Naive thymus-derived CD4-positive, alpha-beta T cell (primary cell): ENCODE measurements at regions not wholly inside any gene's neighbourhood (a gene's known extent, or its start where the extent isn't known, plus 50 kb on each side); places are given as distances from the start of the nearest gene placed in this dataset.
A peak's percentile ranks its signal among the peaks of the same experiment; 100 is the strongest.

Source experiments
- ATAC-seq: fragments of 150-1000 bp; cut with Tn5 transposase; 2 replicates; pipeline ENCODE4 v1.10.0; 2021; ENCODE audit warnings: mild to moderate bottlenecking, moderate library complexity
- CTCF ChIA-PET: fragments of 350-600 bp; sonication (Branson Sonifier 250); formaldehyde crosslinking; loops from one replicate; lab custom pipeline; 2021; ENCODE audit warnings: antibody characterized with exemption; lab: Charles Lee
- POLR2A ChIA-PET: fragments of 350-600 bp; sonication (Branson Sonifier 250); formaldehyde crosslinking; loops from one replicate; lab custom pipeline; 2021; ENCODE audit warnings: antibody characterized with exemption, inconsistent platforms; lab: Charles Lee
- DNase-seq, 9 donors: peaks; one replicate each; pipeline versions ENCODE4 v3.0.0 to v3.0.0-alpha.2; 2020 to 2022; ENCODE audit warnings: mixed read lengths in 1 of 9
- H3K27ac ChIP-seq: one replicate; pipeline ENCODE4 v1.7.0; 2013; ENCODE audit warnings: mild to moderate bottlenecking, low read depth, low read length, moderate library complexity
- H3K27me3 ChIP-seq, 2 donors: one replicate each; pipeline ENCODE4 v1.7.0; 2013; ENCODE audit warnings: low read length in 2 of 2, mild to moderate bottlenecking in 2 of 2, moderate library complexity in 2 of 2; ENCODE audit not compliant: control insufficient read depth in 2 of 2, insufficient read depth in 2 of 2
- H3K36me3 ChIP-seq, 3 experiments: 1 replicate in 2 of 3; 2 replicates in 1 of 3; pipeline ENCODE4 v1.7.0; 2013; ENCODE audit warnings: low read length in 3 of 3, mild to moderate bottlenecking in 3 of 3, moderate library complexity in 1 of 3; ENCODE audit not compliant: insufficient read depth in 3 of 3, control insufficient read depth in 2 of 3
- H3K4me1 ChIP-seq, 2 donors: one replicate each; pipeline ENCODE4 v1.7.0; 2013; ENCODE audit warnings: low read length in 2 of 2, mild to moderate bottlenecking in 2 of 2, moderate library complexity in 1 of 2; ENCODE audit not compliant: control insufficient read depth in 2 of 2, insufficient read depth in 2 of 2
- H3K4me3 ChIP-seq: 2 replicates; pipeline ENCODE4 v1.7.0; 2013; ENCODE audit warnings: mild to moderate bottlenecking, low read length
- H3K9me3 ChIP-seq, 3 experiments: 1 replicate in 2 of 3; 2 replicates in 1 of 3; pipeline ENCODE4 v1.7.0; 2013; ENCODE audit warnings: low read length in 3 of 3; ENCODE audit not compliant: control insufficient read depth in 2 of 3
- H3K27ac Mint-ChIP-seq, 9 donors: one replicate each; pipeline ENCODE4 v1.8.0; 2020 to 2022; ENCODE audit warnings: mixed read lengths in 9 of 9, mild to moderate bottlenecking in 8 of 9, moderate library complexity in 5 of 9, inconsistent platforms in 2 of 9
- H3K27me3 Mint-ChIP-seq, 5 donors: one replicate each; pipeline ENCODE4 v1.8.0; 2021 to 2022; ENCODE audit warnings: mixed read lengths in 5 of 5, mild to moderate bottlenecking in 1 of 5
- H3K36me3 Mint-ChIP-seq, 5 donors: one replicate each; pipeline ENCODE4 v1.8.0; 2020 to 2022; ENCODE audit warnings: mixed read lengths in 5 of 5, mild to moderate bottlenecking in 3 of 5, inconsistent platforms in 1 of 5
- H3K4me1 Mint-ChIP-seq, 7 donors: one replicate each; pipeline ENCODE4 v1.8.0; 2020 to 2022; ENCODE audit warnings: mixed read lengths in 7 of 7, mild to moderate bottlenecking in 3 of 7, inconsistent platforms in 1 of 7
- H3K4me3 Mint-ChIP-seq, 10 donors: one replicate each; pipeline ENCODE4 v1.8.0; 2020 to 2022; ENCODE audit warnings: mild to moderate bottlenecking in 10 of 10, mixed read lengths in 10 of 10, moderate library complexity in 6 of 10, inconsistent platforms in 2 of 10
- H3K9me3 Mint-ChIP-seq, 11 donors: one replicate each; pipeline ENCODE4 v1.8.0; 2020 to 2022; ENCODE audit warnings: mixed read lengths in 11 of 11, mild to moderate bottlenecking in 4 of 11, inconsistent platforms in 1 of 11, moderate library complexity in 1 of 11
- intact Hi-C, 2 donors: fragments of 100-400 bp; cut with micrococcal nuclease; formaldehyde crosslinking; loops; one replicate each; pipeline ENCODE4 v1.15.1; 2023

DNA sequence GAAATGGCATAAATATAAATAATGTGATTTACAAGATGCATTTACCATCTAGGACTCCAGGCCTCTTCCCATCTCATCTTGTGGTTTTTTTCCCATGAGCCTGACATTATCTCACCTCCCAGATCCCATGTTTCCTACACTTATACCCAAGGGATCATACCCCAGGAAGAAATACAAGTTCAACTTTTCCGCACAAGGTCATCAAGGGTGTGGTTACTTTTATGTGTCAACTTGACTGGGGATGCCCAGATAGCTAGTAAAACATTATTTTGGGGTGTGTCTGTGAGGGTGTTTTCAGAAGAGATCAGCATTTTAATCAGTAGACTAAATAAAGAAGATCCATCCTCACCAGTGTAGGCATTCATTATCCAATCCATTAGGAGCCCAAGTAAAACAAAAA is 176.3 kb upstream of the TNFAIP3 start:
- Mint-ChIP-seq H3K9me3 (peaks cover 0 to 8% (median 0%) of the 10 kb centered on the region in 11 donors), H3K27me3 (peaks cover 0 to 13% (median 6%) of the 10 kb centered on the region in 5 donors), H3K4me1 (peaks cover 0 to 21% (median 0%) of the 10 kb centered on the region in 7 donors), H3K27ac (no peak overlapping the region), H3K4me3 (no peak overlapping the region), H3K36me3 (peaks cover 0 to 10% (median 0%) of the 10 kb centered on the region in 5 donors)
- Histone ChIP-seq H3K4me1 (no peaks in the 10 kb centered on the region), H3K9me3 (no peaks in the 10 kb centered on the region), H3K27me3 (no peaks in the 10 kb centered on the region), H3K27ac (no peak overlapping the region), H3K4me3 (no peak overlapping the region), H3K36me3 (no peaks in the 10 kb centered on the region)
- intact Hi-C loops: no loop called here
- ATAC-seq (no peak), DNase-seq (no peak)
- ChIA-PET CTCF (interaction anchor here (0.6 kb wide), 1 partner anchor 1422 kb away, joined by 3 read pairs; no protein-coding TSS in a partner anchor), POLR2A (no interaction called here)

DNA sequence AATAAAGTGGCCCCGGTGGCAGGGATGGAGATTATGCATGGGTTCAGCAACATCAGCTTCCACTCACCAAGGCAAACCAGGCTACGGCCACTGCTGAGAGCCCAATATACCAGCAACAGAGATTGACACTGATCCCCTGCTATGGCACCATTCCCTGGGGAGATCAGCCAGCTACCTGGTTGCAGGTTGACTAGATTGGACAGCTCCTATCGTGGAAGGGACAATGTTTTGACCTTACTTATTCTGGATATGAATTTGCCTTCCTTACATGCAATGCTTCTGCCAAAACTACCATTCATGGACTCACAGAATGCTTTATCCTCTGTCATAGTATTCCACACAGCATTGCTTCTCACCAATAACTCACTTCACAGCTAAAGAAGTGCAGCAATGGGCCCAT is 174.8 kb upstream of the TNFAIP3 start:
- H3K27me3 Mint-ChIP-seq: peaks cover 0 to 14% (median 6%) of the 10 kb centered on the region in 5 donors
- no peak for DNase-seq
- CTCF ChIA-PET: interaction anchor here (0.6 kb wide), 1 partner anchor 24 kb away, joined by 3 read pairs; no protein-coding TSS in a partner anchor
- POLR2A ChIA-PET: no interaction called here
- intact Hi-C loops: no loop called here
- H3K36me3 Mint-ChIP-seq: peaks cover 0 to 9% (median 0%) of the 10 kb centered on the region in 5 donors
- peaks cover 0 to 33% (median 0%) of the 10 kb centered on the region in 7 donors for H3K4me1 Mint-ChIP-seq
- no peaks in the 10 kb centered on the region for H3K4me1 ChIP-seq
- ATAC-seq: no peak
- H3K36me3 ChIP-seq: no peaks in the 10 kb centered on the region
- peaks cover 0 to 8% (median 0%) of the 10 kb centered on the region in 11 donors for H3K9me3 Mint-ChIP-seq
- H3K27ac ChIP-seq: no peak overlapping the region
- no peaks in the 10 kb centered on the region for H3K9me3 ChIP-seq
- no peak overlapping the region for H3K4me3 Mint-ChIP-seq
- peak overlapping the region in 1 of 9 donors; percentile 25 for H3K27ac Mint-ChIP-seq
- no peak overlapping the region for H3K4me3 ChIP-seq
- no peaks in the 10 kb centered on the region for H3K27me3 ChIP-seq

DNA sequence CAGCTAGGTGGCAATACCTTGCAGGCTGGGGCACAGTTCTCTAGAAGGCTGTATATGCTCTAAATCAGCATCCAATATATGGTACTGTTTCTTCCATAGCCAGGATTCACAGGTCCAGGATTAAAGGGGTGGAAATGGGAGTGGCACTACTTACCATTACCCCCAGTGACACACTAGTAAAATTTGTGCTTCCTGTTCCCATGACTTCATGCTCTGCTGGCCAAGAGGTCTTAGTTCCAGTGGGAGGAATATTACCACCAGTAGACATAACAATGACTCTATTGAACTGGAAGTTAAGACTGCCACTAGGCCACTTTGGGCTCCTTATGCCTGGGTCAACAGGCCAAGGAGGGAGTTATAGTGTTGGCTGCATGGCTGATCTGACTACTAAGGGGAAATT is 174.3 kb upstream of the TNFAIP3 start:
- DNase-seq: no peak
- peaks cover 0 to 14% (median 6%) of the 10 kb centered on the region in 5 donors for H3K27me3 Mint-ChIP-seq
- H3K27me3 ChIP-seq: no peaks in the 10 kb centered on the region
- H3K36me3 Mint-ChIP-seq: peaks cover 0 to 9% (median 0%) of the 10 kb centered on the region in 5 donors
- H3K4me3 ChIP-seq: no peak overlapping the region
- peaks cover 0 to 8% (median 0%) of the 10 kb centered on the region in 11 donors for H3K9me3 Mint-ChIP-seq
- H3K4me1 Mint-ChIP-seq: peaks cover 0 to 35% (median 0%) of the 10 kb centered on the region in 7 donors
- intact Hi-C loops: no loop called here
- POLR2A ChIA-PET: no interaction called here
- no peak overlapping the region for H3K4me3 Mint-ChIP-seq
- H3K4me1 ChIP-seq: no peaks in the 10 kb centered on the region
- H3K27ac Mint-ChIP-seq: no peak overlapping the region
- CTCF ChIA-PET: no interaction called here
- no peaks in the 10 kb centered on the region for H3K36me3 ChIP-seq
- H3K9me3 ChIP-seq: no peaks in the 10 kb centered on the region
- H3K27ac ChIP-seq: no peak overlapping the region
- no peak for ATAC-seq

DNA sequence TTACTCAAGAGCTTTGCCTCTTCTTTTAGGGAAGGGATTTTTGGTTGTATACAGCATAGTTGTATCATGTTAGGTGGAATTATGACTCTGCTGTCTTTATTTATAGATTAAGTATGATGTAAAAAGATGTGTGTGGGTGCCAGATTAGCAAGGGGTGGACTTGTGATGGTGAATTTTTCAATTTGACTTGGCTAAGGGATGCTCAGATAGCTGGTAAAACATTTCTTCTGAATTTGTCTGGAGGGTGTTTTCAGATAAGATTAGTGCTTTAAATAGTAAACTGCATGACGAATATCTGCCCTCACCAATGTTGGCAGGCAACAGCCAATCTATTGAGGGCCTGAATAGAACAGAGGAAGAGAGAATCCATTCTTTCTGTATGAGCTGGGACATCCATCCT is 173.3 kb upstream of the TNFAIP3 start:
- POLR2A ChIA-PET: interaction anchor here (0.6 kb wide), 1 partner anchor 43 kb away, joined by 3 read pairs; no protein-coding TSS in a partner anchor
- Histone ChIP-seq H3K9me3 (no peaks in the 10 kb centered on the region), H3K27me3 (no peaks in the 10 kb centered on the region), H3K4me1 (peaks cover 3 to 5% of the 10 kb centered on the region in 2 donors), H3K4me3 (no peak overlapping the region), H3K27ac (no peak overlapping the region), H3K36me3 (no peaks in the 10 kb centered on the region)
- DNase-seq (no peak), ATAC-seq (no peak)
- H3K27ac Mint-ChIP-seq: no peak overlapping the region
- H3K27me3 Mint-ChIP-seq: peaks cover 0 to 14% (median 6%) of the 10 kb centered on the region in 5 donors
- intact Hi-C loops: no loop called here
- peaks cover 0 to 8% (median 0%) of the 10 kb centered on the region in 11 donors for H3K9me3 Mint-ChIP-seq
- H3K4me1 Mint-ChIP-seq: peaks cover 4 to 32% (median 6%) of the 10 kb centered on the region in 7 donors
- peaks cover 0 to 10% (median 0%) of the 10 kb centered on the region in 5 donors for H3K36me3 Mint-ChIP-seq
- no peak overlapping the region for H3K4me3 Mint-ChIP-seq
- CTCF ChIA-PET: interaction anchor here (0.5 kb wide), 1 partner anchor 308 kb away, joined by 3 read pairs; no protein-coding TSS in a partner anchor

DNA sequence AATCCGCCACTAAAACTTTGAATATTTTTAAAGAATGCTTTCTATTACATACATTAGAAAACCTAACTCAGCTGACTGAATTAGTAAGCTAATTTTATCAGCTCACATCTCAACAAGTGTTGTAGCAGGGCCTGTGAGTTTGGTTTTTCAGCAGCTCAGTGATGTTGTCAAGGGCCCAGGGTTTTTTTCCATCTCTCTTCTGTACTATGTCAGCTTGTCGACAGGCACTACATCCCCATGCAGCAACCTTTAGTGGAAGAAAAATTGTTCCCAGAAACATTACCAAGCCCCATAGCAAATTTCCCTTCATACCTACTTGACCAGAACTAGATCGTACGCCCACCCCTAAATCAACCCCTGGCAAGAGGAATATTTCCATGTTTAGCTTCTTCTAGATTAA is 170.3 kb upstream of the TNFAIP3 start:
- Histone ChIP-seq H3K27me3 (no peaks in the 10 kb centered on the region), H3K36me3 (no peaks in the 10 kb centered on the region), H3K9me3 (no peaks in the 10 kb centered on the region), H3K4me1 (peaks cover 11 to 14% of the 10 kb centered on the region in 2 donors), H3K27ac (no peak overlapping the region), H3K4me3 (no peak overlapping the region)
- POLR2A ChIA-PET: interaction anchor here (0.9 kb wide), 1 partner anchor 12 kb away, joined by 3 read pairs; no protein-coding TSS in a partner anchor
- DNase-seq: no peak
- CTCF ChIA-PET: interaction anchor here (0.6 to 1.1 kb wide), 2 partner anchors 249 to 525 kb away, joined by 3 read pairs; no protein-coding TSS in a partner anchor
- Mint-ChIP-seq H3K4me1 (peaks cover 11 to 53% (median 15%) of the 10 kb centered on the region in 7 donors), H3K4me3 (no peak overlapping the region), H3K36me3 (peaks cover 0 to 1% (median 0%) of the 10 kb centered on the region in 5 donors), H3K27ac (peak overlapping the region in 2 of 9 donors; percentile 4 to 16), H3K9me3 (peaks cover 0 to 5% (median 0%) of the 10 kb centered on the region in 11 donors), H3K27me3 (peaks cover 0 to 17% (median 4%) of the 10 kb centered on the region in 5 donors)
- intact Hi-C loops: no loop called here
- no peak for ATAC-seq

DNA sequence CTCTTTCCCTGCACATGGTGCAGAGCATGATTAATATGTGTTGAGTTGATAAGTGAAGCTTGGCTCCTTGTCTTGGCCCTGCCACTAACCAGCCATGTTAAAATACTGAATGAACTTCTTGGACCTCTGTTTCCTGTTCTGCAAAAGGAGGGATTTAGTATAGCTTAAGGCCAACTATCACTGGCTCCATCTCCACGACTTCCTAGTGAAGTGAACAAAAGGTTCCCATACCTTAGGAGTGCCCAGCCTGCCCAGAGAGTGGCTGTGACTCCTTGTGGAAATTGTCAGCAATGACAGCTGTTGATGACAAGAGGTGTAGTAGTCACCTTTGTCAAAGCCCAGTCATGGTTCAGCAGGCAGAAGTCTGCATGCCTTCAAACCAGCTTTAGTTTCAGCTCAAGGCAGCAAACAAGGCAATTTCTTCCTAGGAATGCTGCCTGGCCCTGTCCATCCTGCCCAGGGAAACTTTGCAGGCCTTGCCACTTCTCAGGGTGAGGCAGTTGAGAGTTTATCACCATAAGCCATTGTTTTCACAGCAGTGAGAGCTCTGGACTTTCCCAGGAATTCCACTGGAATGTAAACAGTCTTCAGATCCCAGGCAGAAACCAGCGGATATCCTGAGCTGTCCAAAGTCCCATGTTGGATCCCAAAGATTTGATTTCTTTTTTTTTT is 169.7 kb upstream of the TNFAIP3 start:
- H3K27ac Mint-ChIP-seq: peak overlapping the region in 2 of 9 donors; percentile 7 to 46
- no peaks in the 10 kb centered on the region for H3K36me3 ChIP-seq
- H3K9me3 ChIP-seq: no peaks in the 10 kb centered on the region
- H3K27ac ChIP-seq: no peak overlapping the region
- no peaks in the 10 kb centered on the region for H3K27me3 ChIP-seq
- H3K9me3 Mint-ChIP-seq: peaks cover 0 to 3% (median 0%) of the 10 kb centered on the region in 11 donors
- H3K4me1 ChIP-seq: peaks cover 11 to 14% of the 10 kb centered on the region in 2 donors
- DNase-seq (no peak), ATAC-seq (no peak)
- CTCF ChIA-PET: interaction anchor here (0.6 to 1.6 kb wide), 3 partner anchors 249 to 526 kb away, joined by 3 to 9 read pairs (median 3); no protein-coding TSS in a partner anchor
- H3K4me3 ChIP-seq: no peak overlapping the region
- intact Hi-C loops: no loop called here
- POLR2A ChIA-PET: interaction anchor here (0.7 to 0.9 kb wide), 2 partner anchors 11 to 174 kb away, joined by 3 read pairs; no protein-coding TSS in a partner anchor
- peaks cover 0 to 1% (median 0%) of the 10 kb centered on the region in 5 donors for H3K36me3 Mint-ChIP-seq
- peak overlapping the region in 1 of 10 donors; percentile 3 for H3K4me3 Mint-ChIP-seq
- H3K4me1 Mint-ChIP-seq: peaks cover 11 to 53% (median 15%) of the 10 kb centered on the region in 7 donors
- H3K27me3 Mint-ChIP-seq: peaks cover 0 to 17% (median 5%) of the 10 kb centered on the region in 5 donors
